H9 (cell line): ENCODE measurements at regions not wholly inside any gene's neighbourhood (a gene's known extent, or its start where the extent isn't known, plus 50 kb on each side); places are given as distances from the start of the nearest gene placed in this dataset.

Experiments used
- DNase-seq: peaks from one replicate; pipeline ENCODE4 v3.0.0-alpha.2; 2017
- H2AFZ ChIP-seq: one replicate; pipeline ENCODE4 v1.6.1; 2013; ENCODE audit warnings: mild to moderate bottlenecking, low read length, control low read depth, moderate library complexity
- H2AK5ac ChIP-seq: 2 replicates; pipeline ENCODE4 v1.6.1; 2013; ENCODE audit warnings: low read length, control low read depth, mixed read lengths; ENCODE audit not compliant: insufficient read length
- H2BK120ac ChIP-seq: one replicate; pipeline ENCODE4 v1.6.1; 2013; ENCODE audit warnings: low read depth, mild to moderate bottlenecking, low read length, control low read depth, inconsistent platforms; ENCODE audit not compliant: poor library complexity, severe bottlenecking
- H2BK12ac ChIP-seq: 2 replicates; pipeline ENCODE4 v1.6.1; 2013; ENCODE audit warnings: low read length, control low read depth, mixed read lengths, low read depth; ENCODE audit not compliant: insufficient read length
- H2BK15ac ChIP-seq: 2 replicates; pipeline ENCODE4 v1.6.1; 2013; ENCODE audit warnings: low read depth, low read length, control low read depth
- H2BK20ac ChIP-seq: one replicate; pipeline ENCODE4 v1.6.1; 2013; ENCODE audit warnings: low read depth, mild to moderate bottlenecking, low read length, control low read depth, inconsistent platforms; ENCODE audit not compliant: poor library complexity, severe bottlenecking
- H2BK5ac ChIP-seq: 2 replicates; pipeline ENCODE4 v1.6.1; 2013; ENCODE audit warnings: low read length, control low read depth, mixed read lengths; ENCODE audit not compliant: insufficient read length
- H3K14ac ChIP-seq: 2 replicates; pipeline ENCODE4 v1.6.1; 2013; ENCODE audit warnings: low read length, control low read depth; ENCODE audit not compliant: insufficient read depth
- H3K18ac ChIP-seq: 2 replicates; pipeline ENCODE4 v1.6.1; 2013; ENCODE audit warnings: low read depth, mild to moderate bottlenecking, mixed read lengths, low read length, control low read depth; ENCODE audit not compliant: insufficient read length
- H3K23ac ChIP-seq: 2 replicates; pipeline ENCODE4 v1.6.1; 2013; ENCODE audit warnings: low read length, control low read depth, mixed read lengths, low read depth; ENCODE audit not compliant: insufficient read length
- H3K23me2 ChIP-seq: 2 replicates; pipeline ENCODE4 v1.6.1; 2013; ENCODE audit warnings: low read depth, mild to moderate bottlenecking, mixed read lengths, low read length, control low read depth; ENCODE audit not compliant: insufficient read length, poor library complexity, severe bottlenecking
- H3K27ac ChIP-seq: 2 replicates; pipeline ENCODE4 v1.5.1; 2013; ENCODE audit warnings: low read length, control low read depth, mixed read lengths, low read depth; ENCODE audit not compliant: insufficient read length
- H3K27me3 ChIP-seq: 2 replicates; pipeline ENCODE4 v1.6.1; 2013; ENCODE audit warnings: low read length, control low read depth, inconsistent platforms; ENCODE audit not compliant: insufficient read depth
- H3K4ac ChIP-seq: 2 replicates; pipeline ENCODE4 v1.6.1; 2013; ENCODE audit warnings: low read depth, mild to moderate bottlenecking, control low read depth, inconsistent platforms, low read length, moderate library complexity
- H3K4me1 ChIP-seq: 2 replicates; pipeline ENCODE4 v1.6.1; 2013; ENCODE audit warnings: low read length, control low read depth, inconsistent platforms; ENCODE audit not compliant: insufficient read depth
- H3K4me2 ChIP-seq: 2 replicates; pipeline ENCODE4 v1.6.1; 2013; ENCODE audit warnings: low read length, control low read depth, mixed read lengths; ENCODE audit not compliant: insufficient read length, insufficient read depth
- H3K56ac ChIP-seq: 2 replicates; pipeline ENCODE4 v1.6.1; 2013; ENCODE audit warnings: low read depth, mild to moderate bottlenecking, mixed read lengths, low read length, control low read depth; ENCODE audit not compliant: insufficient read length
- H3K79me1 ChIP-seq: 2 replicates; pipeline ENCODE4 v1.6.1; 2013; ENCODE audit warnings: low read depth, mild to moderate bottlenecking, moderate library complexity, low read length, control low read depth, inconsistent platforms; ENCODE audit not compliant: insufficient read depth, poor library complexity, severe bottlenecking
- H3K79me2 ChIP-seq: 2 replicates; pipeline ENCODE4 v1.6.1; 2013; ENCODE audit warnings: low read length, control low read depth, inconsistent platforms; ENCODE audit not compliant: insufficient read depth
- H3K9ac ChIP-seq: 2 replicates; pipeline ENCODE4 v1.6.1; 2013; ENCODE audit warnings: low read length, control low read depth, mixed read lengths; ENCODE audit not compliant: insufficient read length; ENCODE audit errors: extremely low read depth
- H3K9me3 ChIP-seq: one replicate; pipeline ENCODE4 v1.6.1; 2013; ENCODE audit warnings: low read depth, low read length, inconsistent platforms; ENCODE audit not compliant: control insufficient read depth
- H3T11ph ChIP-seq: one replicate; pipeline ENCODE4 v1.6.1; 2013; ENCODE audit warnings: mild to moderate bottlenecking, low read length, control low read depth, inconsistent platforms
- H4K20me1 ChIP-seq: one replicate; pipeline ENCODE4 v1.6.1; 2013; ENCODE audit not compliant: control insufficient read depth, insufficient read length, insufficient read depth
- H4K5ac ChIP-seq: 2 replicates; pipeline ENCODE4 v1.6.1; 2013; ENCODE audit warnings: low read depth, mild to moderate bottlenecking, mixed read lengths, low read length, control low read depth; ENCODE audit not compliant: insufficient read length
- H4K8ac ChIP-seq: replicated peaks from 2 replicates; pipeline ENCODE4 v1.6.1; 2013; ENCODE audit warnings: low read length, control low read depth, mixed read lengths, low read depth; ENCODE audit not compliant: insufficient read length
- H4K91ac ChIP-seq: 2 replicates; pipeline ENCODE4 v1.6.1; 2013; ENCODE audit warnings: low read depth, mild to moderate bottlenecking, moderate library complexity, mixed read lengths, low read length, control low read depth; ENCODE audit not compliant: insufficient read length
- H3K27ac Mint-ChIP-seq, 3 experiments: 2 replicates in 2 of 3; 3 replicates in 1 of 3; pipeline ENCODE4 v1.8.0; 2020 to 2021; ENCODE audit warnings: mixed read lengths in 3 of 3, mild to moderate bottlenecking in 1 of 3, moderate library complexity in 1 of 3
- H3K27me3 Mint-ChIP-seq: 2 replicates; pipeline ENCODE4 v1.8.0; 2021; ENCODE audit warnings: low read depth, mild to moderate bottlenecking, moderate library complexity, mixed read lengths
- H3K36me3 Mint-ChIP-seq, 3 experiments: 2 replicates in 2 of 3; 3 replicates in 1 of 3; pipeline ENCODE4 v1.8.0; 2020 to 2021; ENCODE audit warnings: low read depth in 3 of 3, mixed read lengths in 3 of 3; ENCODE audit not compliant: insufficient read depth in 1 of 3
- H3K4me1 Mint-ChIP-seq, 2 experiments: 2 replicates each; pipeline ENCODE4 v1.8.0; 2020; ENCODE audit warnings: mixed read lengths in 2 of 2
- H3K4me3 Mint-ChIP-seq, 2 experiments: 2 replicates in 1 of 2; 3 replicates in 1 of 2; pipeline ENCODE4 v1.8.0; 2020 to 2021; ENCODE audit warnings: mild to moderate bottlenecking in 2 of 2, mixed read lengths in 2 of 2, moderate library complexity in 1 of 2
- H3K9me3 Mint-ChIP-seq, 2 experiments: 2 replicates in 1 of 2; 3 replicates in 1 of 2; pipeline ENCODE4 v1.8.0; 2020; ENCODE audit warnings: mild to moderate bottlenecking in 2 of 2, mixed read lengths in 2 of 2, moderate library complexity in 1 of 2
- WGBS: extraction: QIAGEN DNeasy Blood & Tissue Kit; methylation state at CpG from one replicate; pipeline ENCODE4 v1.1.7; 2013; ENCODE audit warnings: missing lambda C conversion rate, low lambda C conversion rate, mixed read lengths; ENCODE audit not compliant: insufficient read length; ENCODE audit errors: extremely low coverage; 5-methylcytosine and 5-hydroxymethylcytosine counted together
- TF ChIP-seq, protein P1 (sequence below): fragments of 200-600 bp; sonication (generic); conservative IDR thresholded peaks from 3 replicates; pipeline ENCODE4 v1.8.0; 2021; ENCODE audit warnings: antibody characterized with exemption, mild to moderate bottlenecking

- Histone ChIP-seq H2BK120ac (no peak overlapping the region), H3K4ac (no peak overlapping the region), H3K79me2 (no peaks in the 10 kb centered on the region), H3K4me2 (no peak overlapping the region), H3K27ac (no peak overlapping the region), H2BK20ac (no peak overlapping the region), H4K91ac (no peak overlapping the region), H4K5ac (no peak overlapping the region), H4K20me1 (no peaks in the 10 kb centered on the region), H3K9me3 (no peaks in the 10 kb centered on the region), H3K27me3 (no peaks in the 10 kb centered on the region), H3K4me1 (no peaks in the 10 kb centered on the region), H3K18ac (no peak overlapping the region), H3K14ac (no peak overlapping the region), H2BK15ac (no peak overlapping the region), H2AK5ac (no peak overlapping the region), H3K9ac (no peak overlapping the region), H3K23me2 (no peaks in the 10 kb centered on the region), H4K8ac (no peak overlapping the region), H3K23ac (no peak overlapping the region), H3T11ph (no peak overlapping the region), H2AFZ (no peak overlapping the region), H3K56ac (no peak overlapping the region), H2BK5ac (no peak overlapping the region), H3K79me1 (no peaks in the 10 kb centered on the region), H2BK12ac (no peak overlapping the region)
- peaks cover 3 to 4% of the 10 kb centered on the region in 2 experiments for H3K4me1 Mint-ChIP-seq
- no CpG with 5 or more reads among the region's 4 CpGs for WGBS
- no peak overlapping the region for H3K27ac Mint-ChIP-seq
- H3K27me3 Mint-ChIP-seq = no peaks in the 10 kb centered on the region
- peaks cover 0 to 7% (median 0%) of the 10 kb centered on the region in 3 experiments; a peak in 2 of 7 replicates for H3K36me3 Mint-ChIP-seq
- DNase-seq = no peak
- TF ChIP-seq, protein P1, sequence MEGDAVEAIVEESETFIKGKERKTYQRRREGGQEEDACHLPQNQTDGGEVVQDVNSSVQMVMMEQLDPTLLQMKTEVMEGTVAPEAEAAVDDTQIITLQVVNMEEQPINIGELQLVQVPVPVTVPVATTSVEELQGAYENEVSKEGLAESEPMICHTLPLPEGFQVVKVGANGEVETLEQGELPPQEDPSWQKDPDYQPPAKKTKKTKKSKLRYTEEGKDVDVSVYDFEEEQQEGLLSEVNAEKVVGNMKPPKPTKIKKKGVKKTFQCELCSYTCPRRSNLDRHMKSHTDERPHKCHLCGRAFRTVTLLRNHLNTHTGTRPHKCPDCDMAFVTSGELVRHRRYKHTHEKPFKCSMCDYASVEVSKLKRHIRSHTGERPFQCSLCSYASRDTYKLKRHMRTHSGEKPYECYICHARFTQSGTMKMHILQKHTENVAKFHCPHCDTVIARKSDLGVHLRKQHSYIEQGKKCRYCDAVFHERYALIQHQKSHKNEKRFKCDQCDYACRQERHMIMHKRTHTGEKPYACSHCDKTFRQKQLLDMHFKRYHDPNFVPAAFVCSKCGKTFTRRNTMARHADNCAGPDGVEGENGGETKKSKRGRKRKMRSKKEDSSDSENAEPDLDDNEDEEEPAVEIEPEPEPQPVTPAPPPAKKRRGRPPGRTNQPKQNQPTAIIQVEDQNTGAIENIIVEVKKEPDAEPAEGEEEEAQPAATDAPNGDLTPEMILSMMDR = no peak
- no peak overlapping the region for H3K4me3 Mint-ChIP-seq
- H3K9me3 Mint-ChIP-seq = peaks cover 0 to 3% of the 10 kb centered on the region in 2 experiments; a peak in 1 of 5 replicates
Measured at GRCh38 chr21:38709876-38710275, 95.9 kb upstream of the ETS2 start.
